PC-9 (cell line): ENCODE measurements at regions not wholly inside any gene's neighbourhood (a gene's known extent, or its start where the extent isn't known, plus 50 kb on each side); places are given as distances from the start of the nearest gene placed in this dataset.

Experiments
- CTCF ChIP-seq: fragments of 200-600 bp; sonication (generic); conservative IDR thresholded peaks from 2 replicates; pipeline ENCODE4 v1.6.1; 2017; ENCODE audit warnings: mixed run types, antibody characterized with exemption, mild to moderate bottlenecking, moderate library complexity
- EZH2 ChIP-seq: fragments of 200-600 bp; sonication (generic); IDR thresholded peaks from 2 replicates; pipeline ENCODE4 v1.8.0; 2017; ENCODE audit warnings: antibody characterized with exemption, low read depth

GRCh38 chr9:2276296-2276695, 261.1 kb downstream of the SMARCA2 start:
- TF ChIP-seq EZH2 (no peak), CTCF (no peak)
